Panc1 (cell line): ENCODE measurements at regions not wholly inside any gene's neighbourhood (a gene's known extent, or its start where the extent isn't known, plus 50 kb on each side); places are given as distances from the start of the nearest gene placed in this dataset.

Experiments
- ATAC-seq: fragments of 200-7000 bp; cut with Tn5 transposase; 2 replicates; pipeline ENCODE4 v1.9.1; 2020; ENCODE audit warnings: mild to moderate bottlenecking, moderate library complexity
- BruUV-seq: library from RNA; stranded (reverse); fragments of 400-500 nt; replicated peaks from 2 replicates; lab custom pipeline; 2021; lab: Mats Ljungman, UMichigan
- CTCF ChIA-PET: fragments of 300-600 bp; sonication (Branson Sonifier 250); formaldehyde crosslinking; loops from one replicate; lab custom pipeline; 2022; ENCODE audit warnings: antibody characterized with exemption; lab: Charles Lee
- POLR2A ChIA-PET: fragments of 300-600 bp; sonication (Branson Sonifier 250); formaldehyde crosslinking; loops from one replicate; lab custom pipeline; 2022; ENCODE audit warnings: antibody characterized with exemption; lab: Charles Lee
- DNase-seq: peaks from one replicate; pipeline ENCODE4 v3.0.0-alpha.2; 2010; ENCODE audit warnings: low read depth, low spot score
- H3K27ac ChIP-seq: 2 replicates; pipeline ENCODE4 v1.5.1; 2011; ENCODE audit warnings: mild to moderate bottlenecking, low read length, inconsistent platforms
- H3K27me3 ChIP-seq: fragments of 200-500 bp; sonication (Bioruptor generic); 2 replicates; pipeline ENCODE4 v1.6.0; 2014; ENCODE audit warnings: low read length, inconsistent platforms; ENCODE audit not compliant: control insufficient read depth, insufficient read depth
- H3K36me3 ChIP-seq: fragments of 200-500 bp; sonication (Bioruptor generic); 2 replicates; pipeline ENCODE4 v1.5.1; 2014; ENCODE audit warnings: inconsistent platforms, mild to moderate bottlenecking, low read length, moderate library complexity; ENCODE audit not compliant: control insufficient read depth, insufficient read depth
- H3K4me1 ChIP-seq: 2 replicates; pipeline ENCODE4 v1.5.1; 2011; ENCODE audit warnings: inconsistent platforms, mild to moderate bottlenecking, low read length, moderate library complexity; ENCODE audit not compliant: control insufficient read depth, insufficient read depth
- H3K4me3 ChIP-seq, 2 experiments: 2 replicates each; pipeline ENCODE4 v1.5.1; 2011 to 2012; ENCODE audit warnings: low read depth in 2 of 2, low read length in 2 of 2, mild to moderate bottlenecking in 2 of 2, inconsistent platforms in 1 of 2, moderate library complexity in 1 of 2
- H3K9me3 ChIP-seq: fragments of 200-500 bp; sonication (Bioruptor generic); 2 replicates; pipeline ENCODE4 v1.5.1; 2014; ENCODE audit warnings: low read depth, mild to moderate bottlenecking, inconsistent platforms, low read length, moderate library complexity; ENCODE audit not compliant: control insufficient read depth, insufficient read depth
- POLR2AphosphoS5 ChIP-seq: IDR thresholded peaks from 2 replicates; pipeline ENCODE4 v1.6.1; 2012; ENCODE audit warnings: mild to moderate bottlenecking, low read depth, low read length, moderate library complexity
- REST ChIP-seq, 2 experiments: IDR thresholded peaks; 2 replicates each; pipeline ENCODE4 v1.6.1; 2011 to 2012; ENCODE audit warnings: low read depth in 2 of 2, control low read depth in 1 of 2, low read length in 1 of 2, mild to moderate bottlenecking in 1 of 2, moderate library complexity in 1 of 2; ENCODE audit not compliant: insufficient read depth in 1 of 2
- SIN3A ChIP-seq: IDR thresholded peaks from 2 replicates; pipeline ENCODE4 v1.6.1; 2012; ENCODE audit warnings: low read depth, mild to moderate bottlenecking, low read length, moderate library complexity, borderline replicate concordance; ENCODE audit not compliant: insufficient read depth
- TCF7L2 ChIP-seq: IDR thresholded peaks from 2 replicates; pipeline ENCODE4 v1.6.1; 2011; ENCODE audit warnings: mild to moderate bottlenecking, low read depth, low read length, inconsistent platforms
- in situ Hi-C: cut with HindIII; loops from 2 replicates; pipeline ENCODE4 v1.10.0; 2016; ENCODE audit warnings: low sequenced_read_pairs, low pct_unique_long_range_greater_than_20kb
- intact Hi-C: fragments of 100-400 bp; cut with micrococcal nuclease; formaldehyde crosslinking; loops from one replicate; pipeline ENCODE4 v1.10.0; 2022; ENCODE audit not compliant: unreplicated experiment
- TF ChIP-seq, protein P1 (sequence below): fragments of 450-650 bp; IDR thresholded peaks from 2 replicates; pipeline ENCODE4 v1.5.1; 2017; ENCODE audit warnings: mild to moderate bottlenecking

GRCh38 chr18:39347701-39348100, 1782.1 kb upstream of the CELF4 start:
- in situ Hi-C loops (no loop called here), intact Hi-C loops (no loop called here)
- ChIA-PET POLR2A (interaction anchor here (0.6 kb wide), 1 partner anchor 407 kb away, joined by 3 read pairs; no protein-coding TSS in a partner anchor), CTCF (no interaction called here)
- H3K36me3 ChIP-seq, result no peaks in the 10 kb centered on the region
- BruUV-seq, result no TSS peak
- no peaks in the 10 kb centered on the region for H3K9me3 ChIP-seq
- TF ChIP-seq SIN3A, result no peak
- TF ChIP-seq TCF7L2, result no peak
- TF ChIP-seq POLR2AphosphoS5, result no peak
- TF ChIP-seq, protein P1, sequence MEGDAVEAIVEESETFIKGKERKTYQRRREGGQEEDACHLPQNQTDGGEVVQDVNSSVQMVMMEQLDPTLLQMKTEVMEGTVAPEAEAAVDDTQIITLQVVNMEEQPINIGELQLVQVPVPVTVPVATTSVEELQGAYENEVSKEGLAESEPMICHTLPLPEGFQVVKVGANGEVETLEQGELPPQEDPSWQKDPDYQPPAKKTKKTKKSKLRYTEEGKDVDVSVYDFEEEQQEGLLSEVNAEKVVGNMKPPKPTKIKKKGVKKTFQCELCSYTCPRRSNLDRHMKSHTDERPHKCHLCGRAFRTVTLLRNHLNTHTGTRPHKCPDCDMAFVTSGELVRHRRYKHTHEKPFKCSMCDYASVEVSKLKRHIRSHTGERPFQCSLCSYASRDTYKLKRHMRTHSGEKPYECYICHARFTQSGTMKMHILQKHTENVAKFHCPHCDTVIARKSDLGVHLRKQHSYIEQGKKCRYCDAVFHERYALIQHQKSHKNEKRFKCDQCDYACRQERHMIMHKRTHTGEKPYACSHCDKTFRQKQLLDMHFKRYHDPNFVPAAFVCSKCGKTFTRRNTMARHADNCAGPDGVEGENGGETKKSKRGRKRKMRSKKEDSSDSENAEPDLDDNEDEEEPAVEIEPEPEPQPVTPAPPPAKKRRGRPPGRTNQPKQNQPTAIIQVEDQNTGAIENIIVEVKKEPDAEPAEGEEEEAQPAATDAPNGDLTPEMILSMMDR, result no peak
- no peak for TF ChIP-seq REST (IDR thresholded peaks at IDR 0.05; ENCODE audit: insufficient read depth in 1 of 2, low read depth in 2 of 2, low read length in 1 of 2)
- H3K4me1 ChIP-seq, result no peaks in the 10 kb centered on the region
- DNase-seq (no peak), ATAC-seq (no peak)
- H3K27me3 ChIP-seq, result no peaks in the 10 kb centered on the region
- H3K4me3 ChIP-seq, result no peak overlapping the region
- H3K27ac ChIP-seq, result no peak overlapping the region

- no peak overlapping the region for H3K4me3 ChIP-seq
- ChIA-PET CTCF (no interaction called here), POLR2A (no interaction called here)
- ATAC-seq (no peak), DNase-seq (no peak)
- H3K4me1 ChIP-seq, result no peaks in the 10 kb centered on the region
- no peak for TF ChIP-seq TCF7L2
- no peak for TF ChIP-seq POLR2AphosphoS5
- no peak for TF ChIP-seq SIN3A
- TF ChIP-seq, protein P1, result no peak
- no peak for TF ChIP-seq REST (IDR thresholded peaks at IDR 0.05; ENCODE audit: insufficient read depth in 1 of 2, low read depth in 2 of 2, low read length in 1 of 2)
- H3K27ac ChIP-seq, result no peak overlapping the region
- H3K9me3 ChIP-seq, result no peaks in the 10 kb centered on the region
- H3K36me3 ChIP-seq, result no peaks in the 10 kb centered on the region
- in situ Hi-C loops (no loop called here), intact Hi-C loops (no loop called here)
- no peaks in the 10 kb centered on the region for H3K27me3 ChIP-seq
- no TSS peak for BruUV-seq
These were observed 1781.3 kb upstream of the CELF4 start for GRCh38 chr18:39346916-39347315.
